ENCODE measurements at regions not wholly inside any gene's neighbourhood (a gene's known extent, or its start where the extent isn't known, plus 50 kb on each side); places are given as distances from the start of the nearest gene placed in this dataset.

DNA sequence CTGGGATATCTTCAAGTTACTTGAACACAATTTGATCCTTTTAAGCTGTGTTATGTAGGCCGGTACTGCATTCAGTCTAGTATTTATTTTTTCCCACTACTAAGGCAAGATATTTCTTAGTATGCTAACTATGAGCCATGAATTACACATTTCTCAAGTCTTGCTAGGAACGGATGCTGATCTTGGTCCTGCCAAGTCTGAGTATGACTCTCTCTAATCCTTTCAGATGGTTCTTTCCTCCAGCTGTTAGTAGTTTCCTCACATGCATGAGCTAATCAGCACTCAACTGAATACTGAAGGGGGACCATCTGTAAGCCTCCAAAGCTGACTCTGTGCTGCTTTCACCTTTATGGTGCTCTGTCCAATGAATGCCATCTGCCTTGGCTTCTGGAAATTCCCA, 460.3 kb downstream of the KCTD12 start:
- no peak for TF ChIP-seq EZH2 (IDR thresholded peaks at IDR 0.05; ENCODE audit: low read length, missing control alignments)
- TF ChIP-seq, protein P1, sequence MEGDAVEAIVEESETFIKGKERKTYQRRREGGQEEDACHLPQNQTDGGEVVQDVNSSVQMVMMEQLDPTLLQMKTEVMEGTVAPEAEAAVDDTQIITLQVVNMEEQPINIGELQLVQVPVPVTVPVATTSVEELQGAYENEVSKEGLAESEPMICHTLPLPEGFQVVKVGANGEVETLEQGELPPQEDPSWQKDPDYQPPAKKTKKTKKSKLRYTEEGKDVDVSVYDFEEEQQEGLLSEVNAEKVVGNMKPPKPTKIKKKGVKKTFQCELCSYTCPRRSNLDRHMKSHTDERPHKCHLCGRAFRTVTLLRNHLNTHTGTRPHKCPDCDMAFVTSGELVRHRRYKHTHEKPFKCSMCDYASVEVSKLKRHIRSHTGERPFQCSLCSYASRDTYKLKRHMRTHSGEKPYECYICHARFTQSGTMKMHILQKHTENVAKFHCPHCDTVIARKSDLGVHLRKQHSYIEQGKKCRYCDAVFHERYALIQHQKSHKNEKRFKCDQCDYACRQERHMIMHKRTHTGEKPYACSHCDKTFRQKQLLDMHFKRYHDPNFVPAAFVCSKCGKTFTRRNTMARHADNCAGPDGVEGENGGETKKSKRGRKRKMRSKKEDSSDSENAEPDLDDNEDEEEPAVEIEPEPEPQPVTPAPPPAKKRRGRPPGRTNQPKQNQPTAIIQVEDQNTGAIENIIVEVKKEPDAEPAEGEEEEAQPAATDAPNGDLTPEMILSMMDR (conservative IDR thresholded peaks at IDR 0.05 in 1 of 2, IDR thresholded peaks at IDR 0.05 in 1 of 2; ENCODE audit: low read depth in 1 of 2, low read length in 2 of 2) = no peak

Measured in fibroblast of lung (primary cell).